PC-9 (cell line): ENCODE measurements at regions not wholly inside any gene's neighbourhood (a gene's known extent, or its start where the extent isn't known, plus 50 kb on each side); places are given as distances from the start of the nearest gene placed in this dataset.

Experiments
- CTCF ChIP-seq: fragments of 200-600 bp; sonication (generic); conservative IDR thresholded peaks from 2 replicates; pipeline ENCODE4 v1.6.1; 2017; ENCODE audit warnings: mixed run types, antibody characterized with exemption, mild to moderate bottlenecking, moderate library complexity
- EZH2 ChIP-seq: fragments of 200-600 bp; sonication (generic); IDR thresholded peaks from 2 replicates; pipeline ENCODE4 v1.8.0; 2017; ENCODE audit warnings: antibody characterized with exemption, low read depth

- TF ChIP-seq CTCF (no peak), EZH2 (no peak)
Measured at GRCh38 chr12:42853370-42854140, 264.0 kb upstream of the PRICKLE1 start.
